OCI-LY1 (cell line): ENCODE measurements at regions not wholly inside any gene's neighbourhood (a gene's known extent, or its start where the extent isn't known, plus 50 kb on each side); places are given as distances from the start of the nearest gene placed in this dataset.

Source experiments
- H2AFZ ChIP-seq: fragments of 200-600 bp; sonication (generic), shearing (Covaris generic); 2 replicates; pipeline ENCODE4 v1.6.0; 2014; ENCODE audit warnings: antibody characterized with exemption, mild to moderate bottlenecking, low read length
- H3F3A ChIP-seq: fragments of 200-600 bp; sonication (generic), shearing (Covaris generic); 2 replicates; pipeline ENCODE4 v1.6.0; 2014; ENCODE audit warnings: mild to moderate bottlenecking, antibody characterized with exemption, low read length, moderate library complexity; ENCODE audit not compliant: insufficient read depth
- H3K27ac ChIP-seq: fragments of 200-600 bp; sonication (generic); 2 replicates; pipeline ENCODE4 v1.5.1; 2014; ENCODE audit warnings: low read length, mixed run types, mild to moderate bottlenecking, low read depth; ENCODE audit not compliant: poor library complexity, severe bottlenecking
- H3K27me3 ChIP-seq: fragments of 200-600 bp; sonication (generic); 2 replicates; pipeline ENCODE4 v1.6.0; 2014; ENCODE audit warnings: antibody characterized with exemption, mild to moderate bottlenecking, low read length, moderate library complexity; ENCODE audit not compliant: insufficient read depth
- H3K36me3 ChIP-seq: fragments of 200-600 bp; sonication (generic); 2 replicates; pipeline ENCODE4 v1.6.1; 2014; ENCODE audit warnings: mild to moderate bottlenecking, antibody characterized with exemption, low read length, moderate library complexity, mixed read lengths; ENCODE audit not compliant: insufficient read depth
- H3K4me1 ChIP-seq: fragments of 200-600 bp; sonication (generic); 2 replicates; pipeline ENCODE4 v1.5.1; 2014; ENCODE audit warnings: mild to moderate bottlenecking, low read length, moderate library complexity; ENCODE audit not compliant: insufficient read depth, severe bottlenecking
- H3K4me2 ChIP-seq: fragments of 200-600 bp; sonication (generic), shearing (Covaris generic); 2 replicates; pipeline ENCODE4 v1.6.1; 2014; ENCODE audit warnings: low read length
- H3K4me3 ChIP-seq: fragments of 200-600 bp; sonication (generic); 2 replicates; pipeline ENCODE4 v1.5.1; 2014; ENCODE audit warnings: low read length, low read depth, mild to moderate bottlenecking, mixed read lengths; ENCODE audit not compliant: poor library complexity, severe bottlenecking
- H3K79me2 ChIP-seq: fragments of 200-600 bp; shearing (Covaris generic); 2 replicates; pipeline ENCODE4 v1.6.1; 2016; ENCODE audit warnings: mixed run types, low read length, mixed read lengths; ENCODE audit not compliant: insufficient read depth
- H3K9ac ChIP-seq: fragments of 200-600 bp; sonication (generic), shearing (Covaris generic); 2 replicates; pipeline ENCODE4 v1.6.1; 2014; ENCODE audit warnings: mild to moderate bottlenecking, low read length, mixed read lengths
- H3K9me2 ChIP-seq: fragments of 200-600 bp; sonication (generic), shearing (Covaris generic); 2 replicates; pipeline ENCODE4 v1.6.1; 2014; ENCODE audit warnings: low read depth, mild to moderate bottlenecking, low read length, mixed read lengths
- H3K9me3 ChIP-seq: fragments of 200-600 bp; shearing (Covaris generic); 2 replicates; pipeline ENCODE4 v1.6.1; 2014; ENCODE audit warnings: low read length, mixed read lengths
- H4K20me1 ChIP-seq: fragments of 200-600 bp; sonication (generic), shearing (Covaris generic); 2 replicates; pipeline ENCODE4 v1.6.0; 2016; ENCODE audit warnings: mild to moderate bottlenecking, low read length; ENCODE audit not compliant: insufficient read depth
- EZH2 ChIP-seq: fragments of 200-600 bp; sonication (generic), shearing (Covaris generic); IDR thresholded peaks from 2 replicates; pipeline ENCODE4 v1.8.0; 2017; ENCODE audit warnings: borderline replicate concordance, mixed run types, mild to moderate bottlenecking, antibody characterized with exemption, low read length, moderate library complexity, mixed read lengths
- TF ChIP-seq, protein P1 (sequence below): fragments of 200-600 bp; sonication (generic), shearing (Covaris generic); IDR thresholded peaks from 2 replicates; pipeline ENCODE4 v1.5.1; 2017; ENCODE audit warnings: mild to moderate bottlenecking, antibody characterized with exemption, low read length, moderate library complexity, mixed read lengths

DNA sequence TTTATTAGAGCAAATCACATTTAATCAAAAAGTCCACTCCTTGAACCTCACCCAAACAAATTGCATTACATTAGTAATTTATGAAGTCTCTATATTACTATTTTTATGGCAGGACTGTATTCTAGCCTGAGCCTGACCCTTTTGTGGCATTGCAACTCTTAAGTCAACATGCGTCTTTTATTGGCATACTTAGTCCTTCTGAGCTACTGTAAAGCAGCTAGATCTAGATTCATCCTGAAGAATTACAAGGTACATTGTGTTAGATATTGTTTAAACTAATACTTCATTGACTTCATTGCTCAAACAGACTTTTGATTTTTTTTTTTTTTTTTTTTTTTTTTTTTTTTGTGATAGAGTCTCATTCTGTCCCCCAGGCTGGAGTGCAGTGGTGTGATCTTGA, 1842.5 kb upstream of the CDH9 start:
- Histone ChIP-seq H3K9me2 (no peaks in the 10 kb centered on the region), H3K79me2 (no peaks in the 10 kb centered on the region), H3K36me3 (no peaks in the 10 kb centered on the region), H3K27me3 (no peaks in the 10 kb centered on the region), H3F3A (no peaks in the 10 kb centered on the region), H3K27ac (no peak overlapping the region), H3K4me1 (no peaks in the 10 kb centered on the region), H3K4me2 (no peak overlapping the region), H2AFZ (no peak overlapping the region), H3K4me3 (no peak overlapping the region), H3K9ac (no peak overlapping the region), H3K9me3 (no peaks in the 10 kb centered on the region), H4K20me1 (no peaks in the 10 kb centered on the region)
- TF ChIP-seq, protein P1, sequence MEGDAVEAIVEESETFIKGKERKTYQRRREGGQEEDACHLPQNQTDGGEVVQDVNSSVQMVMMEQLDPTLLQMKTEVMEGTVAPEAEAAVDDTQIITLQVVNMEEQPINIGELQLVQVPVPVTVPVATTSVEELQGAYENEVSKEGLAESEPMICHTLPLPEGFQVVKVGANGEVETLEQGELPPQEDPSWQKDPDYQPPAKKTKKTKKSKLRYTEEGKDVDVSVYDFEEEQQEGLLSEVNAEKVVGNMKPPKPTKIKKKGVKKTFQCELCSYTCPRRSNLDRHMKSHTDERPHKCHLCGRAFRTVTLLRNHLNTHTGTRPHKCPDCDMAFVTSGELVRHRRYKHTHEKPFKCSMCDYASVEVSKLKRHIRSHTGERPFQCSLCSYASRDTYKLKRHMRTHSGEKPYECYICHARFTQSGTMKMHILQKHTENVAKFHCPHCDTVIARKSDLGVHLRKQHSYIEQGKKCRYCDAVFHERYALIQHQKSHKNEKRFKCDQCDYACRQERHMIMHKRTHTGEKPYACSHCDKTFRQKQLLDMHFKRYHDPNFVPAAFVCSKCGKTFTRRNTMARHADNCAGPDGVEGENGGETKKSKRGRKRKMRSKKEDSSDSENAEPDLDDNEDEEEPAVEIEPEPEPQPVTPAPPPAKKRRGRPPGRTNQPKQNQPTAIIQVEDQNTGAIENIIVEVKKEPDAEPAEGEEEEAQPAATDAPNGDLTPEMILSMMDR: no peak
- no peak for TF ChIP-seq EZH2

DNA sequence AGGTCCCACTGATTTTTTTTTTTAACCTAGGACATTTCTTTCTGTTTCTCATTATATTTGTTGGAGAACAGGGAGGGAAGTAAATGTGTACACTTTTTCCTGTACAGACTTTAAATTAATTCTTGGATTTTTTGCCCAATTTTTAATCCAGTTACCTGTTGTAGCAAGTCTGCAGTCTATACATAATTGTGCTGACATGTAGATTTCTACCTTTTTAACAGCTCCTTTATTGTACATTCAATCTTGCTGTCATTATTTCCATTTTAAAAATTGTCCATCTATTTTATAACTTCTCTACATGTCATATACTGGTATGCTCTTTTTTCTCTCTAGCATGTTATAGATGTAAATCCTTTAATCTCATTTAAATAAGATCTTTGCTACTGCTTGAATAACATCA, 1838.7 kb upstream of the CDH9 start:
- H3K9ac ChIP-seq: no peak overlapping the region
- H3K79me2 ChIP-seq: no peaks in the 10 kb centered on the region
- no peaks in the 10 kb centered on the region for H3K9me3 ChIP-seq
- H3K4me3 ChIP-seq: no peak overlapping the region
- H3K27me3 ChIP-seq: no peaks in the 10 kb centered on the region
- H3F3A ChIP-seq: no peaks in the 10 kb centered on the region
- no peak overlapping the region for H2AFZ ChIP-seq
- H4K20me1 ChIP-seq: no peaks in the 10 kb centered on the region
- H3K27ac ChIP-seq: no peak overlapping the region
- H3K9me2 ChIP-seq: no peaks in the 10 kb centered on the region
- H3K4me2 ChIP-seq: no peak overlapping the region
- no peaks in the 10 kb centered on the region for H3K4me1 ChIP-seq
- TF ChIP-seq, protein P1: no peak
- TF ChIP-seq EZH2: no peak
- no peaks in the 10 kb centered on the region for H3K36me3 ChIP-seq

- Histone ChIP-seq H3K9ac (no peak overlapping the region), H3K36me3 (no peaks in the 10 kb centered on the region), H3K9me2 (no peaks in the 10 kb centered on the region), H3K4me1 (no peaks in the 10 kb centered on the region), H3K79me2 (no peaks in the 10 kb centered on the region), H3K27me3 (no peaks in the 10 kb centered on the region), H3K4me2 (no peak overlapping the region), H3F3A (no peaks in the 10 kb centered on the region), H3K27ac (no peak overlapping the region), H2AFZ (no peak overlapping the region), H3K9me3 (no peaks in the 10 kb centered on the region), H4K20me1 (no peaks in the 10 kb centered on the region), H3K4me3 (no peak overlapping the region)
- TF ChIP-seq EZH2: no peak
These were observed 1825.6 kb upstream of the CDH9 start for GRCh38 chr5:28864006-28864405.

DNA sequence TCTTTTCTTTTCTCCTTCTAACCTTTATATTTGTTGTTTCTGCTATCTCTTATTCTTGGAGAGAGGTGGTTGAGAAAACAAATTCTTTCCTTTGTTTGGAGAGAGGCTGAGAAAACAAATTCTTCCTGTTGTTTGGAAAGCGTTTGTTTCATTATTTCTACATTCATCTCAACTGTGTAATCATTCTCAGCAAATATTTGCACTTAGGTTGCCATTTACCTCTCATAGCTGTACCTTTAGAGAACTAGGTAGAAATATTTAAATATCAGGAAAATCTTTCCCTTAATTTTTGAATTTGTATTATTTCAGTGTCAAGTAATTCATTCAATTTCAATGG, 1824.4 kb upstream of the CDH9 start:
- Histone ChIP-seq H3K79me2 (no peaks in the 10 kb centered on the region), H3K4me3 (no peak overlapping the region), H4K20me1 (no peaks in the 10 kb centered on the region), H3K9me2 (no peaks in the 10 kb centered on the region), H2AFZ (no peak overlapping the region), H3K27ac (no peak overlapping the region), H3F3A (no peaks in the 10 kb centered on the region), H3K36me3 (no peaks in the 10 kb centered on the region), H3K4me1 (no peaks in the 10 kb centered on the region), H3K9me3 (no peaks in the 10 kb centered on the region), H3K9ac (no peak overlapping the region), H3K4me2 (no peak overlapping the region), H3K27me3 (no peaks in the 10 kb centered on the region)
- no peak for TF ChIP-seq EZH2
- TF ChIP-seq, protein P1: no peak
